Gastroesophageal sphincter (tissue), 4 donors: ENCODE measurements at regions not wholly inside any gene's neighbourhood (a gene's known extent, or its start where the extent isn't known, plus 50 kb on each side); places are given as distances from the start of the nearest gene placed in this dataset.

Experiments
- ATAC-seq: fragments of 150-250 bp; one replicate; pipeline ENCODE4 v1.9.1; 2016; ENCODE audit warnings: mild to moderate bottlenecking, moderate library complexity
- H3K27ac ChIP-seq, 4 donors: fragments of 200-600 bp; sonication (generic) in 3 of 4; 1 replicate in 3 of 4; 2 replicates in 1 of 4; pipeline ENCODE4 v1.5.1; 2016 to 2019
- H3K27me3 ChIP-seq: fragments of 200-600 bp; sonication (generic); one replicate; pipeline ENCODE4 v1.5.1; 2019
- H3K36me3 ChIP-seq, 2 donors: fragments of 200-600 bp; sonication (generic); one replicate each; pipeline ENCODE4 v1.5.1; 2019; ENCODE audit warnings: control low read depth in 1 of 2
- H3K4me1 ChIP-seq, 3 donors: fragments of 200-600 bp; sonication (generic); 1 replicate in 2 of 3; 2 replicates in 1 of 3; pipeline ENCODE4 v1.5.1; 2016 to 2019; ENCODE audit warnings: control low read depth in 2 of 3
- H3K4me3 ChIP-seq, 2 donors: fragments of 200-600 bp; sonication (generic); one replicate each; pipeline ENCODE4 v1.5.1; 2019; ENCODE audit warnings: mild to moderate bottlenecking in 1 of 2, moderate library complexity in 1 of 2
- H3K9me3 ChIP-seq, 3 donors: fragments of 200-600 bp; sonication (generic); one replicate each; pipeline ENCODE4 v1.5.1; 2017 to 2019; ENCODE audit warnings: control low read depth in 2 of 3
- EP300 ChIP-seq: sonication (generic); formaldehyde crosslinking; IDR thresholded peaks from one replicate; pipeline ENCODE4 v1.6.1; 2017; ENCODE audit warnings: antibody characterized with exemption, mild to moderate bottlenecking
- POLR2A ChIP-seq, 2 donors: fragments of 450-650 bp; IDR thresholded peaks; one replicate each; pipeline ENCODE4 v1.6.1; 2017; ENCODE audit warnings: antibody characterized with exemption in 2 of 2, mild to moderate bottlenecking in 2 of 2, moderate library complexity in 1 of 2
- POLR2AphosphoS5 ChIP-seq: sonication (generic); formaldehyde crosslinking; IDR thresholded peaks from one replicate; pipeline ENCODE4 v1.6.1; 2017; ENCODE audit warnings: antibody characterized with exemption
- WGBS, 2 donors: methylation state at CpG; one replicate each; pipeline ENCODE4 v1.1.5; 2018; ENCODE audit warnings: low coverage in 1 of 2; 5-methylcytosine and 5-hydroxymethylcytosine counted together
- TF ChIP-seq, protein P1 (sequence below), 4 experiments: fragments of 200-600 bp in 2 of 4; fragments of 450-650 bp in 2 of 4; sonication (generic) in 1 of 4; IDR thresholded peaks; one replicate each; pipeline ENCODE4 v1.5.1; 2017 to 2019; ENCODE audit warnings: antibody characterized with exemption in 4 of 4, mild to moderate bottlenecking in 2 of 4, moderate library complexity in 2 of 4

DNA sequence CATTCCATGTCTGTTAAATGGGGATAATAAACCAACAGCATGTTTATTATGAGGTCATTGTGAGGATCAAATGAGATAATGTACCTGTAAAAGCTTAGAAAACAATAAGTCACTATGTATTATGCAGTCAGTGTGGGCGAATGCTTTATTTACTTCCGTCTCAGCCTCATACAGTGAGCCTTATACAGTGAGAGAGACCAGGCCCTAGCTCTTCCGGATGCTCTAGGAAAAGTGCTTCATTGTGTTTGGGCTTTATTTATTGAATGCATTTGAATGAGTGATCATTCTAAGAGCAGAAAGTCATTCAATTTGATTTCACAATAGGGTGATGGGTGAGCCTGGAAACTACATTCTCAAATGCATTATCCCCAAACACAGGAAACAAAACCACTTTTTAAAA lies 603.9 kb upstream of the FANCL start:
- WGBS, 2 donors, result 74 to 95% methylated on average over 3 of the region's 3 CpGs
- Histone ChIP-seq H3K4me3 (no peak overlapping the region), H3K27ac (no peak overlapping the region), H3K9me3 (no peaks in the 10 kb centered on the region), H3K27me3 (no peaks in the 10 kb centered on the region), H3K36me3 (no peaks in the 10 kb centered on the region), H3K4me1 (no peaks in the 10 kb centered on the region)
- ATAC-seq, result no peak
- TF ChIP-seq POLR2AphosphoS5 (no peak), POLR2A (IDR thresholded peaks at IDR 0.05) (no peak), EP300 (no peak)
- TF ChIP-seq, protein P1, sequence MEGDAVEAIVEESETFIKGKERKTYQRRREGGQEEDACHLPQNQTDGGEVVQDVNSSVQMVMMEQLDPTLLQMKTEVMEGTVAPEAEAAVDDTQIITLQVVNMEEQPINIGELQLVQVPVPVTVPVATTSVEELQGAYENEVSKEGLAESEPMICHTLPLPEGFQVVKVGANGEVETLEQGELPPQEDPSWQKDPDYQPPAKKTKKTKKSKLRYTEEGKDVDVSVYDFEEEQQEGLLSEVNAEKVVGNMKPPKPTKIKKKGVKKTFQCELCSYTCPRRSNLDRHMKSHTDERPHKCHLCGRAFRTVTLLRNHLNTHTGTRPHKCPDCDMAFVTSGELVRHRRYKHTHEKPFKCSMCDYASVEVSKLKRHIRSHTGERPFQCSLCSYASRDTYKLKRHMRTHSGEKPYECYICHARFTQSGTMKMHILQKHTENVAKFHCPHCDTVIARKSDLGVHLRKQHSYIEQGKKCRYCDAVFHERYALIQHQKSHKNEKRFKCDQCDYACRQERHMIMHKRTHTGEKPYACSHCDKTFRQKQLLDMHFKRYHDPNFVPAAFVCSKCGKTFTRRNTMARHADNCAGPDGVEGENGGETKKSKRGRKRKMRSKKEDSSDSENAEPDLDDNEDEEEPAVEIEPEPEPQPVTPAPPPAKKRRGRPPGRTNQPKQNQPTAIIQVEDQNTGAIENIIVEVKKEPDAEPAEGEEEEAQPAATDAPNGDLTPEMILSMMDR (IDR thresholded peaks at IDR 0.05), result no peak

DNA sequence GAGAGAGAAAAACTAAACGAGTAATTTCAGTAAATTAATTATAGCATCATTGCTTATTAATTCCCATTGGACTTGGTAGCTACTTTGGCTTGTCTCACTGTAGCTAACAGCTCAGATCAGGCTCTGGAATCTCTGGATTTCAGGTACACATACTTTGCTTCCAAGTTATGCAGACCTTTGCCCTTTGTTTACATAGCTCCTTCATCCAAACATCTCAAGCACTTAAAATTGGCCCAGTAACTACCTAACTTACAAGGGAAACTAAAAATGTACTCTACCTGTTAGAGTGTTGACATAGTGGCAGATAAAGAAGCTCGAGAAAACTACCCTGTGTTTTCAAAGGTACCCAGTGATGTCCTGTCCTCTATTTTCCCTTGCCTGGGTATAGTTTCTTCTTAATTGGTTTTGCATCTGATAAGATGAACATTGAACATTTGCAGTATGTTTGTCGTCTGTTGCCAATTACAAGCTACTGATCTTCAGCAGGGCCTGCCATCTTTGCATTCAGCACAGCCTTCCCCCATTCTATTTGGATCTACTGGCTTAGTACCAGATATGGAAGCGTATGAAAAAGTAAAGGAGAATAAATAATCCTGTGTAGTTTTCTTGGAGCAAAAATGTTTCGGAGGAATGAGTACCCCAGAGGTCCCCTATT lies 601.5 kb upstream of the FANCL start:
- H3K27me3 ChIP-seq, result no peaks in the 10 kb centered on the region
- no peaks in the 10 kb centered on the region for H3K4me1 ChIP-seq
- H3K9me3 ChIP-seq, result no peaks in the 10 kb centered on the region
- no peak overlapping the region for H3K4me3 ChIP-seq
- H3K27ac ChIP-seq, result no peak overlapping the region
- TF ChIP-seq POLR2AphosphoS5, result no peak
- TF ChIP-seq EP300, result no peak
- TF ChIP-seq POLR2A (IDR thresholded peaks at IDR 0.05), result no peak
- TF ChIP-seq, protein P1 (IDR thresholded peaks at IDR 0.05), result no peak
- WGBS, 2 donors, result 58 to 63% methylated on average over 5 of the region's 5 CpGs
- no peak for ATAC-seq
- no peaks in the 10 kb centered on the region for H3K36me3 ChIP-seq

DNA sequence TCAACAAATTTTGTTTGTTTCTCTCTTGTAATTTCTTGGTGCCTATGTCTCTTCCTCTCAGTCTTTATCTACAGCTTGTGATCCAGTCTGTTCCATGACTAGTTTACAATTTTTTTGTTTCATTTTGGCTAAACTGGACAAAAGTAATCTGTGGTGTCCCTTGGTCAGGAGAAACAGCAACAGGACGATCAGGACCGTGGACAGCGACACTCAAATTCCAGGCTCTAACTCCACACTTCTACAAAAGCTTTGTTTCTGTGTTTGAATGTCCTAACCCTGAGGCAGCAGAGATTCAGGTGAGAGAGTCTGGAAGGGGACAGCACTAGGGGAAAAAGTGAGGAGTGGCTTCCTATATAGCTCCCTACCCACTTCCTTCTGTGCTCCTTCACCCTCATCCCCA lies 593.3 kb upstream of the FANCL start:
- Histone ChIP-seq H3K27ac (no peak overlapping the region), H3K4me1 (no peaks in the 10 kb centered on the region), H3K9me3 (peaks cover 0 to 23% (median 0%) of the 10 kb centered on the region in 3 donors), H3K4me3 (no peak overlapping the region), H3K36me3 (no peaks in the 10 kb centered on the region), H3K27me3 (no peaks in the 10 kb centered on the region)
- no peak for TF ChIP-seq POLR2AphosphoS5
- TF ChIP-seq, protein P1 (IDR thresholded peaks at IDR 0.05), result no peak
- TF ChIP-seq POLR2A (IDR thresholded peaks at IDR 0.05), result no peak
- TF ChIP-seq EP300, result no peak
- 15 to 21% methylated on average over 3 of the region's 3 CpGs for WGBS, 2 donors
- ATAC-seq, result no peak

DNA sequence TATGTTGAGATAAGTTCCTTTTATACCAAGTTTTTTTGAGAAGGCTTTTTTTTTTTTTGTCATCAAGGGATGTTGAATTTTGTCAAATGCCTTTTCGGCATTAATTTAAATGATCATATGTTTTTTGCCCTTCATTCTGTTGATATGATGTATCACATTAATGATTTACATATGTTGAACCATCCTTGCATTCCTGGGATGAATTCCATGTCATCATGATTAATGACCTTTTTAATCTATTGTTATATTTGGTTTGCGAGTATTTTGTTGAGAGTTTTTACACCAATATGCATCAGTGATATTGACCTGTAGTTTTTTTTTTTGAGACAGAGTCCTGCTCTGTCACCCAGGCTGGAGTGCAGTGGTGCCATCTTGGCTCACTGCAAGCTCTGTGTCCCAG lies 585.7 kb upstream of the FANCL start:
- no peaks in the 10 kb centered on the region for H3K27me3 ChIP-seq
- no peak for ATAC-seq
- TF ChIP-seq POLR2AphosphoS5 (no peak), EP300 (no peak), POLR2A (IDR thresholded peaks at IDR 0.05) (no peak)
- TF ChIP-seq, protein P1 (IDR thresholded peaks at IDR 0.05), result no peak
- H3K4me1 ChIP-seq, result no peaks in the 10 kb centered on the region
- WGBS, 2 donors, result 83 to 96% methylated on average over 2 of the region's 2 CpGs
- H3K4me3 ChIP-seq, result no peak overlapping the region
- H3K27ac ChIP-seq, result no peak overlapping the region
- H3K36me3 ChIP-seq, result no peaks in the 10 kb centered on the region
- peaks cover 0 to 55% (median 0%) of the 10 kb centered on the region in 3 donors for H3K9me3 ChIP-seq

DNA sequence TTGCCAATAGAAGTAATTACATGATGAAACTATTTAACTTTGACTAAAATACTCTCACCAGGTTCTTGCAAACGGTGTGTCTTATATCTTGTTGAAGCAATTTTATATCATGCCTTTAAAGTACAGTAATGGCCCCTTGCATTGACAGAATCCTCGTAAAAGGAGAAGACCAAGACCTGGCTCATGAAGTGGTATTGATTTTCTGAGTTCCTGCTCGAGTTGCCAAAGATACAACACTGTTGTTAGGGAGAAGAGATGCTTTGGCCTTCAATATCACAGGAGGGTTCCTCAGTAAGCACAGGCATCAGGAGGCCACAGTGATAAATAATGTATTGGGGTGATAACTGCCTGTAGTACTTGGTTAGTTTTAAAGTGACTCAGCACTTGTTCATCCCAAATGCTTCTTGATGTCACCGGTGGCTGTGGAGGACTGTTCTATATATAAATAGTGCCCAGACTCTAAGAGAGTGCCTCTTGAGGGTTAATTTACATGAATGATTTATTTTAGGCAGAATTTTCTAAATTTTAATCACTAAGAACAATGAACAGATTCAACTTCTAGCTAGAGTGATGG lies 571.7 kb upstream of the FANCL start:
- no peaks in the 10 kb centered on the region for H3K4me1 ChIP-seq
- H3K4me3 ChIP-seq, result no peak overlapping the region
- no peak for ATAC-seq
- TF ChIP-seq POLR2AphosphoS5, result no peak
- TF ChIP-seq, protein P1 (IDR thresholded peaks at IDR 0.05), result no peak
- no peak for TF ChIP-seq EP300
- no peak for TF ChIP-seq POLR2A (IDR thresholded peaks at IDR 0.05)
- no peaks in the 10 kb centered on the region for H3K36me3 ChIP-seq
- no peaks in the 10 kb centered on the region for H3K27me3 ChIP-seq
- no peak overlapping the region for H3K27ac ChIP-seq
- WGBS, 2 donors, result 55 to 64% methylated on average over 4 of the region's 4 CpGs
- H3K9me3 ChIP-seq, result no peaks in the 10 kb centered on the region
